Chondrocyte (in vitro differentiated cells): ENCODE measurements at regions not wholly inside any gene's neighbourhood (a gene's known extent, or its start where the extent isn't known, plus 50 kb on each side); places are given as distances from the start of the nearest gene placed in this dataset.

ENCODE experiments used
- DNase-seq: peaks from one replicate; pipeline ENCODE4 v3.0.0; 2021; ENCODE audit warnings: mixed read lengths, low spot score
- H3K27ac Mint-ChIP-seq: one replicate; pipeline ENCODE4 v1.8.0; 2021; ENCODE audit warnings: mild to moderate bottlenecking, moderate library complexity, mixed read lengths; ENCODE audit not compliant: unreplicated experiment
- H3K27me3 Mint-ChIP-seq: 2 replicates; pipeline ENCODE4 v1.8.0; 2021; ENCODE audit warnings: low read depth, mixed read lengths
- H3K36me3 Mint-ChIP-seq: 2 replicates; pipeline ENCODE4 v1.8.0; 2021; ENCODE audit warnings: low read depth, mixed read lengths
- H3K4me1 Mint-ChIP-seq: 2 replicates; pipeline ENCODE4 v1.8.0; 2021; ENCODE audit warnings: low read depth, mild to moderate bottlenecking, mixed read lengths
- H3K4me3 Mint-ChIP-seq: one replicate; pipeline ENCODE4 v1.8.0; 2021; ENCODE audit warnings: mild to moderate bottlenecking, moderate library complexity, mixed read lengths; ENCODE audit not compliant: unreplicated experiment
- H3K9me3 Mint-ChIP-seq: 2 replicates; pipeline ENCODE4 v1.8.0; 2021; ENCODE audit warnings: low read depth, mixed read lengths
- TF ChIP-seq, protein P1 (sequence below): fragments of 200-600 bp; sonication (generic); IDR thresholded peaks from 2 replicates; pipeline ENCODE4 v1.5.0; 2021; ENCODE audit warnings: antibody characterized with exemption, mild to moderate bottlenecking, moderate library complexity

DNA sequence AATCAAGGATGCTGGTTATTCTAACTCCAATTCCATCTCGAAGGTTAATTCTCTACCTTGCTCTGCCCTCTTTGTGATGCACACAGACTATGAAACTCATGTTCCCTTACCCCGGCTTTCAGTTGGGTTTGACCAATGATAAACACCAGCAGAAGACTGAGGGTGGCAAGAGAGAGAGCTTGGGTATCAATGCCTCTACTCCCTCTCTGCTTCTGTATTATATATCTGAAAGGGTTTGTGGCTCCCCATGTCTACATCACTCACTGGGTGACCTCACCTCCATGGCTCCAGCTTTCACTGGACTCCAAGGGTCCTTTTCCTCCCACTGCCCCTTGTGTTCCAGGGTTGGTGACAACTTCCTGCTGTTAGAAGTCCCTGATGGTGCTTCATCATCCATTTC lies 659.0 kb upstream of the TBX3 start:
- Mint-ChIP-seq H3K27ac (no peak overlapping the region), H3K27me3 (peaks cover 2% of the 10 kb centered on the region), H3K9me3 (peaks cover 11% of the 10 kb centered on the region), H3K4me3 (no peak overlapping the region), H3K4me1 (peaks cover 14% of the 10 kb centered on the region), H3K36me3 (no peaks in the 10 kb centered on the region)
- no peak for DNase-seq
- TF ChIP-seq, protein P1, sequence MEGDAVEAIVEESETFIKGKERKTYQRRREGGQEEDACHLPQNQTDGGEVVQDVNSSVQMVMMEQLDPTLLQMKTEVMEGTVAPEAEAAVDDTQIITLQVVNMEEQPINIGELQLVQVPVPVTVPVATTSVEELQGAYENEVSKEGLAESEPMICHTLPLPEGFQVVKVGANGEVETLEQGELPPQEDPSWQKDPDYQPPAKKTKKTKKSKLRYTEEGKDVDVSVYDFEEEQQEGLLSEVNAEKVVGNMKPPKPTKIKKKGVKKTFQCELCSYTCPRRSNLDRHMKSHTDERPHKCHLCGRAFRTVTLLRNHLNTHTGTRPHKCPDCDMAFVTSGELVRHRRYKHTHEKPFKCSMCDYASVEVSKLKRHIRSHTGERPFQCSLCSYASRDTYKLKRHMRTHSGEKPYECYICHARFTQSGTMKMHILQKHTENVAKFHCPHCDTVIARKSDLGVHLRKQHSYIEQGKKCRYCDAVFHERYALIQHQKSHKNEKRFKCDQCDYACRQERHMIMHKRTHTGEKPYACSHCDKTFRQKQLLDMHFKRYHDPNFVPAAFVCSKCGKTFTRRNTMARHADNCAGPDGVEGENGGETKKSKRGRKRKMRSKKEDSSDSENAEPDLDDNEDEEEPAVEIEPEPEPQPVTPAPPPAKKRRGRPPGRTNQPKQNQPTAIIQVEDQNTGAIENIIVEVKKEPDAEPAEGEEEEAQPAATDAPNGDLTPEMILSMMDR, result no peak

DNA sequence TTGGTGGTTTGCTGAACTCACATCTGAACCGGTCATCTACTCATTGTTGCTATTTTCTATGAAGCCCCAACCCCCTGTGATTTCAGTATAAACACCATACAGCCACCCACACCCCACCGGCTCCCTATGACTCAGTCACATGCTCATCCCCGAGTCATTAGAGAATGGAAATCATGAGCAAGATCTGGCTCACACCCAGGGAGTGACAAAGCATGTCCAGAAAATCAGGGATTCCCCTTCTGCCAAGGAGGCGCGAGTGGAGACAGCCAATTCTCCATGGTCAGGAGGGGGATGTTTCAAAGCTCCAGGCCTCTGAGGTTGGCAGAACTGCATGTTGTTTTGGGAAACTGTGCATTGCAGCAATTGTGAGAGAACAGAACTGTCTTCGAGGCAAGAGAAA lies 657.5 kb upstream of the TBX3 start:
- DNase-seq, result no peak
- no peaks in the 10 kb centered on the region for H3K36me3 Mint-ChIP-seq
- peak overlapping the region; percentile 96 for H3K27ac Mint-ChIP-seq
- TF ChIP-seq, protein P1, result no peak
- no peaks in the 10 kb centered on the region for H3K27me3 Mint-ChIP-seq
- peaks cover 11% of the 10 kb centered on the region for H3K9me3 Mint-ChIP-seq
- H3K4me1 Mint-ChIP-seq, result peaks cover 21% of the 10 kb centered on the region
- H3K4me3 Mint-ChIP-seq, result peak overlapping the region; percentile 28

DNA sequence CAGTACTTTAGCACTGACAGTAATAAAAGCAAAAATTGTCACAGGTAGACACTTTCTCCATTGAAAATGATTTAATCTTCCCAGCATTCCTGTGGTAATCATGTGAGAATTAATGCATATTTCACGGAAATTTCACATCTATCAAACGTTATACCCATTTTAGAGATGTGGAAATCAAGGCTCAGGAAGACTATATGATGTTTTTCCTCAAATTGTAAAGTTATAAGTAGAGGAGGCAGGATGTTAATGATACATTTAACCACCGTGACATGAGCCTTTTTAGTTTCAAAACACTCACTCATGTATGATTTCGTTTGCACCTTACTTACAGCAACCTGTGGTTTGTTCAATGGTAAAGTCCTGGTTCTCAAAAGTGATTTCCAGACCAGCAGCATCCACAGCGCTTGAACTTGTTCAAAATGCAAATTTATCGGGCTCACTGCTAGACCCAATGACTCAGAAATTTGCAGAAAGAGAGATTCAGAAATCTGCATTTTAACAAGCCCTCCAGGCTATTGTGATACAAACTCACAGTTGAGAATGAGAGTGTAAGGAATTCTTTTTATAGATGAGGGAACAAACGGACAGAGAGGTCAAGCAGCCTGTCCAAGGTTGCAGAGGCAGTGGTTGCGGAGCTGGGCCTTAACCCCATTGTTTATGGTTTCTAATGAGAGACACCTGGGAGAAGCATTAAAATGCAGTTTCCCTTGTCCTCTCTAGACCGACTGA lies 654.8 kb upstream of the TBX3 start:
- no peak for DNase-seq
- Mint-ChIP-seq H3K36me3 (no peaks in the 10 kb centered on the region), H3K27ac (peak overlapping the region; percentile 46), H3K27me3 (peaks cover 2% of the 10 kb centered on the region), H3K4me3 (no peak overlapping the region), H3K4me1 (peaks cover 21% of the 10 kb centered on the region), H3K9me3 (peaks cover 11% of the 10 kb centered on the region)
- TF ChIP-seq, protein P1, result no peak

DNA sequence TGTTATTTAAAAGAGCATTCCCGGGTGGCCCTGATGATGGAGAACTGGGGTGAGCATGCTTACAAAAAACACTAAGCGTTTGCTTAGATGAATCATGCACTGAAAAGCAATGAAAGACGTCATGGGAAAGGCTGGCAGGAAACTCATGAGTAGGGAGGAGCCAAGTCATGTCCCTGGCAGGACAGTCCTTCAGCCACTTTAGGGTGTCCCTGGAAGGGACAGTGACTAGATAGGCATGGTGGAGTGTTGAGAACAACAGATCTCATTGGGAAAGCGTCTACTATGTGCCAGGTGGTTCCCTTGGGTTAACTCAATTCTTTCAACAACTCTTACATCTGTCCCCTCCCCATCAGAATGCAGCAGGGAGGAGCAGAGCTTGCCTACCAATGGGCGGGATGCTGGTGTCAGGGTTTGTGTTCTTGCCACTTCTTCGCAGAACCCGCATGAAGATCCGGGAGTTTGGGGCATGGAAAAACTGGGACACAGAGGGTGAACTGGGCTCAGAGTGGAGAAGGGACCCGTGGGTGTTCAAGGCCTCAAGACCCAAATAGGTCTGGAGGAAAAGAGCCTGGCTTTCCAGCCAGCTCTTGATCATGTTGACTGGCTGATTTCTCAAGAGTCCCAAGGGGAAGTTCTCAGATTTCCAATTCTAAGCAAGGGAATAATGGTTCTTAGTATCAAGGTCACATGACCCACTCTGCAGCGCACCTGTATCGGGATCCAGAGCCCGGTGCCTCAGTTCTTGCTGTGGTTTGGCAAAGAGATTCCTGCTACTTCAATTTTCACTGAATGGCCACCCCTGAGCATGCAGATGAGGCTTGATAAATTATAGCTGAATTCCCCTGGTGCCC lies 653.9 kb upstream of the TBX3 start:
- TF ChIP-seq, protein P1, result no peak
- H3K27me3 Mint-ChIP-seq, result peaks cover 2% of the 10 kb centered on the region
- DNase-seq, result no peak
- no peaks in the 10 kb centered on the region for H3K36me3 Mint-ChIP-seq
- no peak overlapping the region for H3K4me3 Mint-ChIP-seq
- peaks cover 21% of the 10 kb centered on the region for H3K4me1 Mint-ChIP-seq
- H3K9me3 Mint-ChIP-seq, result peaks cover 7% of the 10 kb centered on the region
- H3K27ac Mint-ChIP-seq, result peak overlapping the region; percentile 77

DNA sequence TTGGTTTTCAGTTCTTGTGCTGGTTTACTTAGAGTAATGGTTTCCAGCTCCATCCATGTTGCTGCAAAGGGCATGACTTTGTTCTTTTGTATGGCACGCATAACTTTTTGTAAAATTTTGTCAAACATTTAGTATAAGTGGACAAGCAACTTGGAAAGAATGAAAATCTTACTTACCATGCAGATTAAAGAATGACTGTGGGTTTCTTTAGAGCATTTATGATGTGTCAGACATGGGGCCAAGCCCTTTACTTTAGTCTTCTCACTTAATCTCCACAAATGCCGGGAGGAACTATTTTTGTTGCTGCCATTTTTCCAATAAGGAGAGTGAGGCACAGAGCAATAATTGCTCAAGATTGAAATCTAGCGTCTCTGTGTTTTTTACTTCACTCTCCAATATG lies 652.5 kb upstream of the TBX3 start:
- DNase-seq, result no peak
- H3K27me3 Mint-ChIP-seq, result peaks cover 3% of the 10 kb centered on the region
- TF ChIP-seq, protein P1, result no peak
- H3K4me3 Mint-ChIP-seq, result no peak overlapping the region
- H3K4me1 Mint-ChIP-seq, result peaks cover 15% of the 10 kb centered on the region
- no peaks in the 10 kb centered on the region for H3K36me3 Mint-ChIP-seq
- H3K9me3 Mint-ChIP-seq, result no peaks in the 10 kb centered on the region
- no peak overlapping the region for H3K27ac Mint-ChIP-seq
